Renal cortical epithelial cell (primary cell): ENCODE measurements at regions not wholly inside any gene's neighbourhood (a gene's known extent, or its start where the extent isn't known, plus 50 kb on each side); places are given as distances from the start of the nearest gene placed in this dataset.
"Not testable (repeated sequence)": the region's sequence is repeated elsewhere in the genome, so short reads cannot be mapped to it uniquely, and the experiment has no call there.

ENCODE experiments used
- DNase-seq: peaks from one replicate; pipeline ENCODE4 v3.0.0-alpha.2; 2011; ENCODE audit warnings: low read depth

- DNase-seq = no peak
Measured at GRCh38 chr20:19026121-19026878, 186.1 kb upstream of the SLC24A3 start.

GRCh38 chr20:19026901-19027644 lies 185.4 kb upstream of the SLC24A3 start:
- DNase-seq = no peak

GRCh38 chr20:19027971-19028370 lies 184.5 kb upstream of the SLC24A3 start:
- DNase-seq = no peak

GRCh38 chr20:19041787-19042186 lies 170.7 kb upstream of the SLC24A3 start:
- DNase-seq = no peak

GRCh38 chr20:19045371-19045770 lies 167.1 kb upstream of the SLC24A3 start:
- no peak for DNase-seq

GRCh38 chr20:19047040-19047950 lies 165.1 kb upstream of the SLC24A3 start:
- peak; percentile 3 for DNase-seq

- no peak for DNase-seq
Measured at GRCh38 chr20:19047951-19048296, 164.5 kb upstream of the SLC24A3 start.

GRCh38 chr20:19048995-19049501 lies 163.4 kb upstream of the SLC24A3 start:
- no peak for DNase-seq

- DNase-seq = no peak
Measured at GRCh38 chr20:19049514-19049913, 162.9 kb upstream of the SLC24A3 start.

GRCh38 chr20:19056909-19057308 lies 155.5 kb upstream of the SLC24A3 start:
- DNase-seq = no peak

- DNase-seq = not testable (repeated sequence)
Measured at GRCh38 chr20:19064788-19065187, 147.7 kb upstream of the SLC24A3 start.

GRCh38 chr20:19067986-19068385 lies 144.5 kb upstream of the SLC24A3 start:
- no peak for DNase-seq

- DNase-seq = no peak
Measured at GRCh38 chr20:19070026-19070425, 142.4 kb upstream of the SLC24A3 start.

GRCh38 chr20:19070681-19071445 lies 141.6 kb upstream of the SLC24A3 start:
- no peak for DNase-seq

GRCh38 chr20:19071446-19071725 lies 141.1 kb upstream of the SLC24A3 start:
- no peak for DNase-seq

- no peak for DNase-seq
Measured at GRCh38 chr20:19071902-19072498, 140.4 kb upstream of the SLC24A3 start.

- no peak for DNase-seq
Measured at GRCh38 chr20:19072988-19073387, 139.5 kb upstream of the SLC24A3 start.

- DNase-seq = no peak
Measured at GRCh38 chr20:19073584-19074218, 138.7 kb upstream of the SLC24A3 start.

- DNase-seq = no peak
Measured at GRCh38 chr20:19074356-19074755, 138.1 kb upstream of the SLC24A3 start.

- DNase-seq = no peak
Measured at GRCh38 chr20:19074828-19075516, 137.5 kb upstream of the SLC24A3 start.
